ENCODE measurements at regions not wholly inside any gene's neighbourhood (a gene's known extent, or its start where the extent isn't known, plus 50 kb on each side); places are given as distances from the start of the nearest gene placed in this dataset.

- TF ChIP-seq POLR2A (IDR thresholded peaks at IDR 0.05; ENCODE audit: low read depth, low read length) (no peak), POLR2AphosphoS5 (IDR thresholded peaks at IDR 0.05; ENCODE audit: low read depth, low read length) (no peak), TAF1 (IDR thresholded peaks at IDR 0.05; ENCODE audit: borderline replicate concordance, low read depth, low read length) (no peak)
Measured at GRCh38 chr11:80778941-80779340, 1338.1 kb upstream of the TENM4 start.

All from GM12892 (cell line).